H54 (cell line): ENCODE measurements at regions not wholly inside any gene's neighbourhood (a gene's known extent, or its start where the extent isn't known, plus 50 kb on each side); places are given as distances from the start of the nearest gene placed in this dataset.

Source experiments
- DNase-seq: peaks from one replicate; pipeline ENCODE4 v3.0.0; 2011; ENCODE audit warnings: low spot score, mixed read lengths; ENCODE audit not compliant: insufficient read length
- FAIRE-seq: peaks from 3 replicates; lab custom pipeline; 2011; peaks lifted over from hg19 to GRCh38; lab: Jason Lieb, UNC
- POLR2A ChIP-seq: IDR thresholded peaks from 2 replicates; pipeline ENCODE4 v1.6.1; 2011; ENCODE audit warnings: low read depth, mild to moderate bottlenecking, low read length

DNA sequence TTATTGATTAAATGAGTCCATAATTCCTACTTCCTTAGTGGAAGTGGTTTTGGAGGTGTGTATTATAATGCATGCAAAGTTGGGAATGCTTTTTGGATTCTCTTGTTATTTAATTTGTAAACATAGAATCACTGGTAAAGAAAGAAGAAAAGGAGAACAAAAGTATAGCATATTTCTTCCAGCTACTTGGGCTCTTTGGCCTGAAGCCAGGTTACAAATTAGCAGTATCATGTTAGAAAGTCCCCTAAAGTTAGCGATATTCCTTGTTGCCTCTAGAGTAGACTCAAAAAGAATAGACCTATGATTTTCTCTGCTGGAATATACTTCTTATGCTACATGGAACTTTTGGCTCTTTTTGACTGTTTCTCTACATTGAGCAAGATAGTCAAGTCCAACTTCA is 60.6 kb upstream of the CD28 start:
- FAIRE-seq (no peak), DNase-seq (no peak)
- TF ChIP-seq POLR2A, result no peak

GRCh38 chr2:203646266-203646864 is 60.1 kb upstream of the CD28 start:
- FAIRE-seq (no peak), DNase-seq (no peak)
- TF ChIP-seq POLR2A, result no peak

DNA sequence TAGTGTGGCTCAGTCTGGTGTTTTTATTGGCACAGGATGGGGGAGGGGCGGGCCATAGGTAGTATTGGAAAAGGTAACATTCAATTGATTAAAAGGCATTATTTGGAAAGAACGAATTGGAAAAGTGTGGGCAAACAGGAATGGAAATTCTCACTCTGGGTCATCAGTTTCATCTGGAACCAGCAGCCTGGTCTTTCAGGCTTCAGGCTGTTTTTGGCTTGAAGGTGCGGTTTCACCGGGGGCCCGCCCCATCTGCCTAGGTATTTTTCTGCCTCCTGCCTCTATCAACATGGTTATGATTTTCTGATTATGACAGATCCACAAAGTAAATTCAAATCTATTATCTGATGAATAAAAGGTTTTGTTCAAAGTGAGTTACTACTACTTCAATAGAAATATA is 59.5 kb upstream of the CD28 start:
- FAIRE-seq, result no peak
- no peak for DNase-seq
- TF ChIP-seq POLR2A, result no peak

- TF ChIP-seq POLR2A, result no peak
- FAIRE-seq (no peak), DNase-seq (no peak)
Observed at GRCh38 chr2:203647579-203647978, 58.9 kb upstream of the CD28 start.

- peak; percentile 6 for FAIRE-seq
- DNase-seq, result no peak
- TF ChIP-seq POLR2A, result no peak
Observed at GRCh38 chr2:203648273-203648672, 58.2 kb upstream of the CD28 start.

- FAIRE-seq (no peak), DNase-seq (no peak)
- TF ChIP-seq POLR2A, result no peak
Observed at GRCh38 chr2:203649176-203649814, 57.1 kb upstream of the CD28 start.

- no peak for TF ChIP-seq POLR2A
- DNase-seq (no peak), FAIRE-seq (peak; percentile 84)
Observed at GRCh38 chr2:203650860-203651613, 55.4 kb upstream of the CD28 start.

GRCh38 chr2:203651621-203652020 is 54.8 kb upstream of the CD28 start:
- DNase-seq (no peak), FAIRE-seq (no peak)
- TF ChIP-seq POLR2A, result no peak

- DNase-seq (no peak), FAIRE-seq (no peak)
- no peak for TF ChIP-seq POLR2A
Observed at GRCh38 chr2:203654826-203655225, 51.6 kb upstream of the CD28 start.

GRCh38 chr2:203656522-203657287 is 49.7 kb upstream of the CD28 start:
- DNase-seq (no peak), FAIRE-seq (no peak)
- no peak for TF ChIP-seq POLR2A
